SH-SY5Y (cell line): ENCODE measurements at regions not wholly inside any gene's neighbourhood (a gene's known extent, or its start where the extent isn't known, plus 50 kb on each side); places are given as distances from the start of the nearest gene placed in this dataset.

Experiments used
- GATA2 ChIP-seq: IDR thresholded peaks from 2 replicates; pipeline ENCODE4 v1.6.1; 2011; ENCODE audit warnings: mild to moderate bottlenecking, low read depth, low read length
- GATA3 ChIP-seq: IDR thresholded peaks from 2 replicates; pipeline ENCODE4 v1.6.1; 2011; ENCODE audit warnings: low read depth, mild to moderate bottlenecking, low read length, moderate library complexity

DNA sequence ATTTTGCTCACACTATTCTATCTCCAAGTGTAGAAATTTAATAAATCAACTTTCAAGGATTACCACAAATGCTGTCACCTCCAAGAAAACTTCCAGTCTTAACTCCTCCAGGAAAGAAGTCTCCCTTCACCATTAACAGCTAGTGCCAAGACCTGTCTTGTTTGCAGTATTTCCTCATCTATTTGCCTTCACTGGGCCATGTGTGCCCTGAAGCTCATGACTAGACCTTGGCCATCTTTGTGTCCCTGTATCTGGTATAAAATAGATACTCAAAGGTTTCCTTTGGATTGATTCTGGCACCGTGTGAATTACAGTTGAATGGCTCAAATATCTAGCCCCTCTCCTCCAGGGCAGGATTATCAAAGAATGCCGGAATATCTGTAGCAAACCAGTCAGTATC lies 346.7 kb upstream of the KLF4 start:
- no peak for TF ChIP-seq GATA2
- TF ChIP-seq GATA3 = no peak
